GM23338 (cell line): ENCODE measurements at regions not wholly inside any gene's neighbourhood (a gene's known extent, or its start where the extent isn't known, plus 50 kb on each side); places are given as distances from the start of the nearest gene placed in this dataset.

Source experiments
- CREB1 ChIP-seq: fragments of 250-450 bp; sonication (Bioruptor Pico); IDR thresholded peaks from 2 replicates; pipeline ENCODE4 v1.5.0; 2020; ENCODE audit warnings: low read depth, mild to moderate bottlenecking, moderate library complexity
- EZH2 ChIP-seq: fragments of 200-600 bp; sonication (generic); IDR thresholded peaks from one replicate; pipeline ENCODE4 v1.8.0; 2017; ENCODE audit warnings: antibody characterized with exemption, mild to moderate bottlenecking, low read depth; ENCODE audit not compliant: unreplicated experiment
- EZH2phosphoT487 ChIP-seq: fragments of 200-600 bp; sonication (generic); IDR thresholded peaks from one replicate; pipeline ENCODE4 v1.8.1; 2018; ENCODE audit warnings: antibody characterized with exemption; ENCODE audit not compliant: unreplicated experiment
- ZNF331 ChIP-seq: fragments of 250-450 bp; sonication (Bioruptor Pico); IDR thresholded peaks from 2 replicates; pipeline ENCODE4 v1.5.0; 2020; ENCODE audit warnings: low read depth, mild to moderate bottlenecking, moderate library complexity
- TF ChIP-seq, protein P1 (sequence below), 2 experiments: fragments of 200-600 bp in 1 of 2; sonication (generic) in 1 of 2; conservative IDR thresholded peaks; 2 replicates each; pipeline versions ENCODE4 v1.5.1 to v1.6.1; 2016 to 2017; ENCODE audit warnings: antibody characterized with exemption in 2 of 2, low read depth in 2 of 2, mild to moderate bottlenecking in 2 of 2, moderate library complexity in 1 of 2
- TF ChIP-seq, protein P2 (sequence below): IDR thresholded peaks from one replicate; pipeline ENCODE4 v1.6.1; 2018; ENCODE audit warnings: antibody characterized with exemption; ENCODE audit not compliant: unreplicated experiment
- TF ChIP-seq, protein P3 (sequence below): IDR thresholded peaks from 2 replicates; pipeline ENCODE4 v1.6.1; 2016; ENCODE audit warnings: antibody characterized with exemption

DNA sequence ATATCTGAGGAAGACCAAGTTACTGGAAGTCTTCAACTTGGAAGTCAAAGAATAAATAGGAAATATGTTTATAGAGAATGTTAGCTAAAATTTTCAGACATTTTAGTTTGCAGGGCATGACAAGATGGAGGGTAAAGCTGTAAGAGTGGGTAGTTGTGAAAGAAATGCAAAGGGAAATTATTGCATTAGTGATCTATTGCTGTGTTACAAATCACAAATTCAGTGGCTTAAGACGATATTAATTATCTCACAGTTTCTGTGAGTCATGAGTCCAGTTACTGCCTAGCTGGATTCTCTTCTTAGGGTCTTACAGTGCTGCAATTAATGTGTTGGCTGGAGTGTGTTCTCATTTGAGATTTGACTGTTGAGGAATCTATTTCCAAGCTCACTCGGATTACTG lies 62.9 kb upstream of the CAMK2D start:
- TF ChIP-seq, protein P1, sequence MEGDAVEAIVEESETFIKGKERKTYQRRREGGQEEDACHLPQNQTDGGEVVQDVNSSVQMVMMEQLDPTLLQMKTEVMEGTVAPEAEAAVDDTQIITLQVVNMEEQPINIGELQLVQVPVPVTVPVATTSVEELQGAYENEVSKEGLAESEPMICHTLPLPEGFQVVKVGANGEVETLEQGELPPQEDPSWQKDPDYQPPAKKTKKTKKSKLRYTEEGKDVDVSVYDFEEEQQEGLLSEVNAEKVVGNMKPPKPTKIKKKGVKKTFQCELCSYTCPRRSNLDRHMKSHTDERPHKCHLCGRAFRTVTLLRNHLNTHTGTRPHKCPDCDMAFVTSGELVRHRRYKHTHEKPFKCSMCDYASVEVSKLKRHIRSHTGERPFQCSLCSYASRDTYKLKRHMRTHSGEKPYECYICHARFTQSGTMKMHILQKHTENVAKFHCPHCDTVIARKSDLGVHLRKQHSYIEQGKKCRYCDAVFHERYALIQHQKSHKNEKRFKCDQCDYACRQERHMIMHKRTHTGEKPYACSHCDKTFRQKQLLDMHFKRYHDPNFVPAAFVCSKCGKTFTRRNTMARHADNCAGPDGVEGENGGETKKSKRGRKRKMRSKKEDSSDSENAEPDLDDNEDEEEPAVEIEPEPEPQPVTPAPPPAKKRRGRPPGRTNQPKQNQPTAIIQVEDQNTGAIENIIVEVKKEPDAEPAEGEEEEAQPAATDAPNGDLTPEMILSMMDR (conservative IDR thresholded peaks at IDR 0.05; ENCODE audit: low read depth in 2 of 2) = no peak
- TF ChIP-seq, protein P2, sequence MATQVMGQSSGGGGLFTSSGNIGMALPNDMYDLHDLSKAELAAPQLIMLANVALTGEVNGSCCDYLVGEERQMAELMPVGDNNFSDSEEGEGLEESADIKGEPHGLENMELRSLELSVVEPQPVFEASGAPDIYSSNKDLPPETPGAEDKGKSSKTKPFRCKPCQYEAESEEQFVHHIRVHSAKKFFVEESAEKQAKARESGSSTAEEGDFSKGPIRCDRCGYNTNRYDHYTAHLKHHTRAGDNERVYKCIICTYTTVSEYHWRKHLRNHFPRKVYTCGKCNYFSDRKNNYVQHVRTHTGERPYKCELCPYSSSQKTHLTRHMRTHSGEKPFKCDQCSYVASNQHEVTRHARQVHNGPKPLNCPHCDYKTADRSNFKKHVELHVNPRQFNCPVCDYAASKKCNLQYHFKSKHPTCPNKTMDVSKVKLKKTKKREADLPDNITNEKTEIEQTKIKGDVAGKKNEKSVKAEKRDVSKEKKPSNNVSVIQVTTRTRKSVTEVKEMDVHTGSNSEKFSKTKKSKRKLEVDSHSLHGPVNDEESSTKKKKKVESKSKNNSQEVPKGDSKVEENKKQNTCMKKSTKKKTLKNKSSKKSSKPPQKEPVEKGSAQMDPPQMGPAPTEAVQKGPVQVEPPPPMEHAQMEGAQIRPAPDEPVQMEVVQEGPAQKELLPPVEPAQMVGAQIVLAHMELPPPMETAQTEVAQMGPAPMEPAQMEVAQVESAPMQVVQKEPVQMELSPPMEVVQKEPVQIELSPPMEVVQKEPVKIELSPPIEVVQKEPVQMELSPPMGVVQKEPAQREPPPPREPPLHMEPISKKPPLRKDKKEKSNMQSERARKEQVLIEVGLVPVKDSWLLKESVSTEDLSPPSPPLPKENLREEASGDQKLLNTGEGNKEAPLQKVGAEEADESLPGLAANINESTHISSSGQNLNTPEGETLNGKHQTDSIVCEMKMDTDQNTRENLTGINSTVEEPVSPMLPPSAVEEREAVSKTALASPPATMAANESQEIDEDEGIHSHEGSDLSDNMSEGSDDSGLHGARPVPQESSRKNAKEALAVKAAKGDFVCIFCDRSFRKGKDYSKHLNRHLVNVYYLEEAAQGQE = no peak
- no peak for TF ChIP-seq CREB1
- no peak for TF ChIP-seq EZH2phosphoT487
- TF ChIP-seq ZNF331 (CRISPR knock-in tag) = no peak
- TF ChIP-seq, protein P3, sequence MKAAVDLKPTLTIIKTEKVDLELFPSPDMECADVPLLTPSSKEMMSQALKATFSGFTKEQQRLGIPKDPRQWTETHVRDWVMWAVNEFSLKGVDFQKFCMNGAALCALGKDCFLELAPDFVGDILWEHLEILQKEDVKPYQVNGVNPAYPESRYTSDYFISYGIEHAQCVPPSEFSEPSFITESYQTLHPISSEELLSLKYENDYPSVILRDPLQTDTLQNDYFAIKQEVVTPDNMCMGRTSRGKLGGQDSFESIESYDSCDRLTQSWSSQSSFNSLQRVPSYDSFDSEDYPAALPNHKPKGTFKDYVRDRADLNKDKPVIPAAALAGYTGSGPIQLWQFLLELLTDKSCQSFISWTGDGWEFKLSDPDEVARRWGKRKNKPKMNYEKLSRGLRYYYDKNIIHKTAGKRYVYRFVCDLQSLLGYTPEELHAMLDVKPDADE = no peak
- no peak for TF ChIP-seq EZH2
